Coronary artery (tissue), 2 donors: ENCODE measurements at regions not wholly inside any gene's neighbourhood (a gene's known extent, or its start where the extent isn't known, plus 50 kb on each side); places are given as distances from the start of the nearest gene placed in this dataset.

ENCODE experiments used
- DNase-seq: peaks from one replicate; pipeline ENCODE4 v3.0.0-alpha.2; 2017; ENCODE audit warnings: low spot score
- H3K27ac ChIP-seq, 2 donors: fragments of 200-600 bp; sonication (generic); one replicate each; pipeline ENCODE4 v1.5.1; 2016 to 2019
- H3K4me3 ChIP-seq: fragments of 200-600 bp; sonication (generic); 2 replicates; pipeline ENCODE4 v1.5.1; 2016; ENCODE audit warnings: mild to moderate bottlenecking, moderate library complexity
- TF ChIP-seq, protein P1 (sequence below): fragments of 200-600 bp; sonication (generic); IDR thresholded peaks from one replicate; pipeline ENCODE4 v1.5.1; 2019; ENCODE audit warnings: antibody characterized with exemption

DNA sequence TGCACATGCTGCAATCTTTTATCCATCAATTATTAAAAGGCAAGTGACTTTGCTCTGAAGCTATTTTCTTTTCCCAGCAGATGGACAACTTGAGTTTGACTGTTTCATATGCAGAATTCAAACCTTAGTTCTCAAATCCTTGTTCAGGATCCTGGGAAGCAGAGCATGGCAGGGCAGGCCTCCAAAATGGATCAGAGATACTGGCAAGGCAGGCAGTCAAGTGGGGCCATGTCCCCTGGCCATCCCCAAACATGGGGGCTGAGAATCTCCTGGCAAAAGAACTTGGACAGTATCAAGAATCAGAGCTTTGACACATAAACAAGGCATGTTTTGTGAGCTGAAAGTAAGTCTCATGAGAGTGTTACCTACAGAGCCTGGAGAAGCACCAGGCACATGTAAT is 122.9 kb upstream of the CTNNB1 start:
- TF ChIP-seq, protein P1, sequence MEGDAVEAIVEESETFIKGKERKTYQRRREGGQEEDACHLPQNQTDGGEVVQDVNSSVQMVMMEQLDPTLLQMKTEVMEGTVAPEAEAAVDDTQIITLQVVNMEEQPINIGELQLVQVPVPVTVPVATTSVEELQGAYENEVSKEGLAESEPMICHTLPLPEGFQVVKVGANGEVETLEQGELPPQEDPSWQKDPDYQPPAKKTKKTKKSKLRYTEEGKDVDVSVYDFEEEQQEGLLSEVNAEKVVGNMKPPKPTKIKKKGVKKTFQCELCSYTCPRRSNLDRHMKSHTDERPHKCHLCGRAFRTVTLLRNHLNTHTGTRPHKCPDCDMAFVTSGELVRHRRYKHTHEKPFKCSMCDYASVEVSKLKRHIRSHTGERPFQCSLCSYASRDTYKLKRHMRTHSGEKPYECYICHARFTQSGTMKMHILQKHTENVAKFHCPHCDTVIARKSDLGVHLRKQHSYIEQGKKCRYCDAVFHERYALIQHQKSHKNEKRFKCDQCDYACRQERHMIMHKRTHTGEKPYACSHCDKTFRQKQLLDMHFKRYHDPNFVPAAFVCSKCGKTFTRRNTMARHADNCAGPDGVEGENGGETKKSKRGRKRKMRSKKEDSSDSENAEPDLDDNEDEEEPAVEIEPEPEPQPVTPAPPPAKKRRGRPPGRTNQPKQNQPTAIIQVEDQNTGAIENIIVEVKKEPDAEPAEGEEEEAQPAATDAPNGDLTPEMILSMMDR, result no peak
- no peak overlapping the region for H3K27ac ChIP-seq
- no peak overlapping the region for H3K4me3 ChIP-seq
- no peak for DNase-seq

DNA sequence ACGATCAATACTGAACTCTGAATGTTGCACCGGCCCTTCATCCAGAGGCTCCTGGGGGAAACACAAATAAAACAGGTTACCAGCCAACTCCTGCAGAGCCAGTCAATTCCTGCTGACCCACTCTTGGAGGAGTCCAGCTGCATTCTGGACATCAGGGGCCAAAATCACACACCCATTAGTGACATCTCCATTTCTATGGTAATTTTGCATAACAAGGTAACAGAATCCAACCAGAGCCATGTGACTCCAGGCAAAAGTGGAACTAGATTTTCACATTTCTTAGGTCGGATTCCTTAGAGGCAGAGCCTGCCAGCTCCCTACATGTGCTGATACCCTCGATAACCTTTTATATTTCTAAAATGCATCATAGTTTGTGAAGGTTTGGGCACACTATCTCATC is 119.2 kb upstream of the CTNNB1 start:
- Histone ChIP-seq H3K27ac (no peak overlapping the region), H3K4me3 (no peak overlapping the region)
- no peak for DNase-seq
- TF ChIP-seq, protein P1, result no peak

DNA sequence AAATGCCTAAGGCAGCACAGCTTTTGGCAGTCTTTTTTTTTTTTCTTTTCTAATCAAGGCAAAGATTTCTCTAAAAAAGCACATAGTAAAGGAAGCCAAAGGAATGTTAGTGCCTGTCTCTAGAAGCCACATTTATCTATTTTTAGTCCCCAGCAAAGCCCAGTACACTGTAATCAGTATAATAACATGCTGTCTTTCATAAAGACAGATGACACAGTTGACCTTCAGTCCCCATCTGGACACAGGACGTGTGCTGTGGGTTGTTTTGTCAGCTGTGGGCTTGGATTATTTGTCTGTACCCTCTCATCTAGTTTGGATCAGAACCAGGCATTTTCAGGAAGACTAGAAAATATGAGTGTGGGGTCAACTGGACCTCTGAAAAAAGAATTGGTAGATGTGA is 110.4 kb upstream of the CTNNB1 start:
- DNase-seq, result no peak
- no peak overlapping the region for H3K4me3 ChIP-seq
- H3K27ac ChIP-seq, result no peak overlapping the region
- TF ChIP-seq, protein P1, result no peak

DNA sequence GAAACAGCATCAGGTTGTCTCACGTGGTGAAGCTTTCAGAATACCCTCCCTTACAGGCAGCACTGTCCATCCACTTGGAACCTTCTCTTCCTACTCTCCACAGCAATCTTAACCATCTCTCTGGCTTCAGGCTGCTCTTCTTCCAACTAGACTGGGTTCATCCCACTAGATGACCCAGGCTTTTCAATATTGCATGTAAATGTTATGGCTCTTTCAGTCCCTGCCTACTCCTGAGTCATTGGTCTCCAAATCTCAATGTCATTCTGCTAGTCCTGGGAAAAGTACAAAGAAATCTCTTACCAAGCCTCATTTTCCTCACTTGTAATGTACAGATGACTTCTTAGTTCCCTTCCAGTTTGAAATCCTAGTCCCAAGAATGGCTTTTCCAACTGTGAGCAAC is 109.7 kb upstream of the CTNNB1 start:
- Histone ChIP-seq H3K4me3 (no peak overlapping the region), H3K27ac (no peak overlapping the region)
- no peak for DNase-seq
- TF ChIP-seq, protein P1, result no peak

DNA sequence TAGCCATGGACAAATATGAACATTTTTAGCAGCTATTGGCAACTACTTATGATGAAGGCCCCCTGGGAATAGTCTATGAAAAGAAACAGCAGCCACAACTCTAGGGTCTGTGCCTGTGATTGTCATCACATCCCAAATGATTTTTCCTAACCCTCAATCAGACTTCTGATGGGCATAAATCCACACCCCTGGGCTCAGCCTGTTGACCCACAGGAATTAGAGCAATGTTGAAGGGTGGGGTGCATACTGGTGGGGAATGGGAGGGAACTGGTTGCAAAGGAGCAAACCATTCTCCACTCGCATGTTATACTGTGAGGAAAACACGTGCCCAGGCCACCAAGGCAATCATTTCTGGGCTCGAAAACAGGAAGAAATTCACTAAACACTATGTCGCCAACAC is 106.5 kb upstream of the CTNNB1 start:
- TF ChIP-seq, protein P1, result no peak
- H3K27ac ChIP-seq, result no peak overlapping the region
- no peak overlapping the region for H3K4me3 ChIP-seq
- DNase-seq, result no peak

DNA sequence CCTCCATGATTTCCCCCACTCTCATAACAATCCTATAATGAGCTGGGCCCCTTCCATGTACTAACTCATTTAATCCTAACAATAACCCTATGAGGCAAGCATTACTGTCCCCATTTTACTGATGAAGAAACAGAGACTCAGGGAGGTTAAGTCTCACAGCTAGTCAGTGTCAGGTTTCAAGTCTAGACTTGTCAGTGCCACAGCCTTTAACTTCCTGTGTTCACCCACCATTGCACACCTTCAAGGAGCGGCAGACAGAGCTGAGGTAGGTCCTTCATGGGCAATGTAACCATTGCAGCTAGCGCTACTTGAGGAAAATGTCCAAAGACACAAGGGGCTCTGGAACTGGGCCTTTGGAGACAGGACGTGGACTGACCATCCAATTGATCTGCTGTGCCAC is 105.8 kb upstream of the CTNNB1 start:
- TF ChIP-seq, protein P1, result no peak
- no peak overlapping the region for H3K4me3 ChIP-seq
- no peak for DNase-seq
- no peak overlapping the region for H3K27ac ChIP-seq

DNA sequence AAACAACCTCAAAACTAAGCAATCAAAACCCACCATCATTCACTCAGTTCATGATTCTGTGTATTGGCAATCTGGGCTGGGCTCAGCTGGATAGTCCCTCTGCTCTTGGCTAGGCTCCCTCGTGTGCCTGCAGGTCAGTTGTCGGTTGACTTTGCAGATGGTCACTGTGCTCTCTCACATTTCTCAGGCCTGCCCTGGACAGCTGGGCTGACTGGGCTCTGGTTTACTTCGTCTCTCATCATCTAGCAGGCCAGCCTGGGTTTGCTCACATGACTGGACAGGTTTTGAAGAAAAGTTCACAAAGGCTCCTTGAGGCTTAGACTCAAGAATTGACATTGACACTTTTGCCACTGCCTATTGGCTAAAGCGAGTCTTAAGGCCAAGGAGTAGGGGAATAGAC is 105.0 kb upstream of the CTNNB1 start:
- TF ChIP-seq, protein P1, result no peak
- DNase-seq, result no peak
- no peak overlapping the region for H3K4me3 ChIP-seq
- H3K27ac ChIP-seq, result no peak overlapping the region
